Breast epithelium (tissue), 4 donors: ENCODE measurements at regions not wholly inside any gene's neighbourhood (a gene's known extent, or its start where the extent isn't known, plus 50 kb on each side); places are given as distances from the start of the nearest gene placed in this dataset.

Experiments
- DNase-seq, 2 donors: peaks; one replicate each; pipeline ENCODE4 v3.0.0-alpha.2; 2019; ENCODE audit warnings: low spot score in 2 of 2
- H3K27ac ChIP-seq, 2 donors: fragments of 200-600 bp; sonication (generic) in 1 of 2; one replicate each; pipeline ENCODE4 v1.5.1; 2016 to 2019; ENCODE audit warnings: mild to moderate bottlenecking in 1 of 2
- H3K27me3 ChIP-seq, 2 donors: fragments of 200-600 bp; sonication (generic) in 1 of 2; one replicate each; pipeline versions ENCODE4 v1.5.1 to v1.6.0; 2017 to 2019; ENCODE audit warnings: control low read depth in 1 of 2, mild to moderate bottlenecking in 1 of 2
- H3K36me3 ChIP-seq: fragments of 200-600 bp; one replicate; pipeline ENCODE4 v1.5.1; 2019
- H3K4me1 ChIP-seq, 2 donors: fragments of 200-600 bp; sonication (generic); one replicate each; pipeline ENCODE4 v1.5.1; 2016 to 2019; ENCODE audit warnings: control low read depth in 1 of 2
- H3K4me3 ChIP-seq, 3 donors: fragments of 200-600 bp; sonication (generic); 1 replicate in 2 of 3; 2 replicates in 1 of 3; pipeline ENCODE4 v1.5.1; 2016 to 2019; ENCODE audit warnings: mild to moderate bottlenecking in 3 of 3, moderate library complexity in 2 of 3
- H3K9me3 ChIP-seq, 2 donors: fragments of 200-600 bp; sonication (generic) in 1 of 2; one replicate each; pipeline ENCODE4 v1.5.1; 2016 to 2019; ENCODE audit warnings: control low read depth in 1 of 2
- POLR2A ChIP-seq: fragments of 450-650 bp; IDR thresholded peaks from one replicate; pipeline ENCODE4 v1.6.1; 2016; ENCODE audit warnings: antibody characterized with exemption, mild to moderate bottlenecking, moderate library complexity
- POLR2AphosphoS5 ChIP-seq, 3 donors: sonication (generic); formaldehyde crosslinking; IDR thresholded peaks; one replicate each; pipeline ENCODE4 v1.6.1; 2017; ENCODE audit warnings: antibody characterized with exemption in 3 of 3
- intact Hi-C: fragments of 100-400 bp; cut with DNase I; formaldehyde crosslinking; loops from one replicate; pipeline ENCODE4 v1.15.1; 2023; ENCODE audit warnings: low total_unique reads
- TF ChIP-seq, protein P1 (sequence below), 3 donors: fragments of 450-650 bp; IDR thresholded peaks; one replicate each; pipeline ENCODE4 v1.5.1; 2016 to 2017; ENCODE audit warnings: antibody characterized with exemption in 3 of 3, mild to moderate bottlenecking in 3 of 3, moderate library complexity in 3 of 3

DNA sequence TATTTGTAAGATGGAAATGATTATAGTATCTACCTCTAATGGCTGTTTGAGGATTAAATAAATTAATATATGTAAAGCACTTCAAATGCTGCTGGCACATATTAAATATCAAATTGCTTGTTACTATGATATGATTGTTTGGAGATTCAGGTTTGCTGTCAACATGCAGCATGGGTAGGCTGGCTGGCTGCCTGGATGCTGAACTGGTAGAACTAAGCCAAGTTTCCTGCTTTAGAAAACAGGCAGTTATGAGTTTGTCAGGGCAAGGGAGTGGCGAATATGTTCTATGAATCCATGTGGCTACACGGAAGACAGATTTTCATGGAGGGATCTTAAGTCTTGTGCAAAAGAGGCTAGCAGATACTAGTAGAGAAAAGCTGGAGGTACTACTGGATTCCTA, 239.6 kb downstream of the GBA3 start:
- Histone ChIP-seq H3K27ac (no peak overlapping the region), H3K9me3 (peaks cover 0 to 11% of the 10 kb centered on the region in 2 donors), H3K4me3 (no peak overlapping the region), H3K4me1 (no peaks in the 10 kb centered on the region), H3K27me3 (no peaks in the 10 kb centered on the region), H3K36me3 (no peaks in the 10 kb centered on the region)
- no peak for TF ChIP-seq POLR2AphosphoS5 (IDR thresholded peaks at IDR 0.05)
- TF ChIP-seq POLR2A: no peak
- TF ChIP-seq, protein P1, sequence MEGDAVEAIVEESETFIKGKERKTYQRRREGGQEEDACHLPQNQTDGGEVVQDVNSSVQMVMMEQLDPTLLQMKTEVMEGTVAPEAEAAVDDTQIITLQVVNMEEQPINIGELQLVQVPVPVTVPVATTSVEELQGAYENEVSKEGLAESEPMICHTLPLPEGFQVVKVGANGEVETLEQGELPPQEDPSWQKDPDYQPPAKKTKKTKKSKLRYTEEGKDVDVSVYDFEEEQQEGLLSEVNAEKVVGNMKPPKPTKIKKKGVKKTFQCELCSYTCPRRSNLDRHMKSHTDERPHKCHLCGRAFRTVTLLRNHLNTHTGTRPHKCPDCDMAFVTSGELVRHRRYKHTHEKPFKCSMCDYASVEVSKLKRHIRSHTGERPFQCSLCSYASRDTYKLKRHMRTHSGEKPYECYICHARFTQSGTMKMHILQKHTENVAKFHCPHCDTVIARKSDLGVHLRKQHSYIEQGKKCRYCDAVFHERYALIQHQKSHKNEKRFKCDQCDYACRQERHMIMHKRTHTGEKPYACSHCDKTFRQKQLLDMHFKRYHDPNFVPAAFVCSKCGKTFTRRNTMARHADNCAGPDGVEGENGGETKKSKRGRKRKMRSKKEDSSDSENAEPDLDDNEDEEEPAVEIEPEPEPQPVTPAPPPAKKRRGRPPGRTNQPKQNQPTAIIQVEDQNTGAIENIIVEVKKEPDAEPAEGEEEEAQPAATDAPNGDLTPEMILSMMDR (IDR thresholded peaks at IDR 0.05): no peak
- intact Hi-C loops: no loop called here
- DNase-seq: no peak

DNA sequence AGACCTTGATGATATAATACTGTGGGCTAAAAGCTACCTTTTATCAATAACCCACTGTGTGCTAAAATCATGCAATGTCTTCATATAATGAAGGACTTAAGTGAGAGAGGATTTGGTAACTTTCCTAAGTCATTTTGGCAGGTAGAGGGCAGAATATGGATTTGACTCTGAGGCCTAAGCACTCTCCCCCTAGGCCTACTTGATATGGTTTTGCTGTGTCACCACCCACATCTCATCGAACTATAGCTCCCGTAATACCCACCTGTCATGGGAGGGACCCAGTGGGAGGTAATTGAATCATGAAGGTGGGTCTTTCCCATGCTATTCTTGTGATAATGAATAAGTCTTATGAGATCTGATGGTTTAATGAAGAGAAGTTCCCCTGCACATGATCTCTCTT, 229.7 kb downstream of the GBA3 start:
- Histone ChIP-seq H3K27me3 (no peaks in the 10 kb centered on the region), H3K36me3 (no peaks in the 10 kb centered on the region), H3K4me3 (no peak overlapping the region), H3K4me1 (no peaks in the 10 kb centered on the region), H3K27ac (no peak overlapping the region), H3K9me3 (no peaks in the 10 kb centered on the region)
- intact Hi-C loops: no loop called here
- TF ChIP-seq, protein P1 (IDR thresholded peaks at IDR 0.05): no peak
- TF ChIP-seq POLR2AphosphoS5 (IDR thresholded peaks at IDR 0.05) (no peak), POLR2A (no peak)
- DNase-seq: no peak

DNA sequence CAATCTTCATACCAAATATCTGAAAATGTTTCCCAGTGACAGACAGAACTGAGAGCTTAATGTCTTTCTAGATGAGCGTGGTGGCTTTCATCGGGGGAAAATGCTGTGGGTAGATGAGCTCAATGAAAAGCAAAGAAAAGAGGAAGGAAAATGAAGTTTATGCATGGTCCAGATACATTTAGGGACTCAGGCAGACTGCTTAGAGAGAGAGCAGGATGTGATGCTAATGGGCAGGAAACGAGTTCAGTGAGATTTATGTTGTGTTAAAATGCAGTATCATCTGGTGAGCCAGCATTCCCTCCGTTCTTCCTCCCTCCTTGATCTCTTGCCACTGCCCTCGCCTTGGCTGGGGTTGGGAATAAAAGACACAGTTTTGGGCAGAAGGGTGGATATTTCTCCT, 229.2 kb downstream of the GBA3 start:
- intact Hi-C loops: no loop called here

DNA sequence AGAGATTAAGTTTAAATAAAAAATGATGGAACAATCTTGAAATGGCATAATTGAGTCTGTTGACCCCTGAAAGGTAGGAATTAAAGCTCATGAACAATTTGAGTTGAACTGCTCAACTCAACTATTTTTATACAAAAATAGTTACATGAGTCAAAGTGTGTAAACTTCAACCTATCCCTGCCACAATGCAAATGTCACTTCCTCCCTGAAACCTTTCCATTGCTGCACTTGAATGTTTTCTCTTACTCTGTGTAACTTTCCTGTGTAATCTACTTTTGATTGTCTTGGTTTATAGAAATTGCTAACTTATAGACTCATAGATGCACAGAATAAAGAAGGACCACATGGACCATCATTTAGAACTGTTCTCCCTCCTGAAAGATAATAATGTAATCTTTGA, 218.5 kb downstream of the GBA3 start:
- H3K9me3 ChIP-seq: peaks cover 0 to 6% of the 10 kb centered on the region in 2 donors
- no peak for DNase-seq
- intact Hi-C loops: no loop called here

More for the DNA sequence above, 229.2 kb downstream of the GBA3 start:
- Histone ChIP-seq H3K9me3 (no peaks in the 10 kb centered on the region), H3K4me3 (no peak overlapping the region), H3K36me3 (no peaks in the 10 kb centered on the region), H3K27ac (no peak overlapping the region), H3K4me1 (no peaks in the 10 kb centered on the region), H3K27me3 (no peaks in the 10 kb centered on the region)
- DNase-seq: no peak
- TF ChIP-seq, protein P1 (IDR thresholded peaks at IDR 0.05): no peak
- TF ChIP-seq POLR2AphosphoS5 (IDR thresholded peaks at IDR 0.05) (no peak), POLR2A (no peak)

DNA sequence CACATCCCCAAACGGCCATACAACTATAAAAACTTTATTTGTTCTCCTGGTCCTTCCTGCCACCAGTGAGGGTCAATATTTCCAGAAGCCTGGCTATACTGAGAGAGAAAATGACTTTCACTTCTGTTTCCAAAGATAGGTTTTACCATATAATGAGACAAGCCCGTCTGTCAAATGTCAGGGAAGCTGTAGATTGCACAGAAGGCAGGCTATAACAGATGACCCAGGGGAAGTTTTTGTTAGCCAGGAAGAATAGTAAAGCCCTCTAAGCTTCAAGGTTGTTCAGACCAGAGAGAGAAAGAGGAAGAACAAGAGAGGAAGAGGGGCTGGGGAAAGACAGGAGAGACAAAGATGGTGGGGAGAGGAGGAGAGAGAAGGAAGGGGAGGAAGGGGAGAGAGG, 217.5 kb downstream of the GBA3 start:
- H3K9me3 ChIP-seq: peaks cover 0 to 6% of the 10 kb centered on the region in 2 donors
- intact Hi-C loops: no loop called here
- TF ChIP-seq, protein P1 (IDR thresholded peaks at IDR 0.05): no peak
- no peak for TF ChIP-seq POLR2AphosphoS5 (IDR thresholded peaks at IDR 0.05)
- no peak for TF ChIP-seq POLR2A
- no peak overlapping the region for H3K4me3 ChIP-seq
- no peaks in the 10 kb centered on the region for H3K36me3 ChIP-seq
- no peak overlapping the region for H3K27ac ChIP-seq
- H3K27me3 ChIP-seq: no peaks in the 10 kb centered on the region
- H3K4me1 ChIP-seq: no peaks in the 10 kb centered on the region
- DNase-seq: no peak

More for the DNA sequence above, 218.5 kb downstream of the GBA3 start:
- Histone ChIP-seq H3K36me3 (no peaks in the 10 kb centered on the region), H3K4me1 (no peaks in the 10 kb centered on the region), H3K4me3 (no peak overlapping the region), H3K27ac (no peak overlapping the region), H3K27me3 (no peaks in the 10 kb centered on the region)
- no peak for TF ChIP-seq POLR2AphosphoS5 (IDR thresholded peaks at IDR 0.05)
- TF ChIP-seq POLR2A: no peak
- TF ChIP-seq, protein P1 (IDR thresholded peaks at IDR 0.05): no peak
